H9 (cell line): ENCODE measurements at regions not wholly inside any gene's neighbourhood (a gene's known extent, or its start where the extent isn't known, plus 50 kb on each side); places are given as distances from the start of the nearest gene placed in this dataset.

ENCODE experiments used
- DNase-seq: peaks from one replicate; pipeline ENCODE4 v3.0.0-alpha.2; 2017
- H2AFZ ChIP-seq: one replicate; pipeline ENCODE4 v1.6.1; 2013; ENCODE audit warnings: mild to moderate bottlenecking, low read length, control low read depth, moderate library complexity
- H2AK5ac ChIP-seq: 2 replicates; pipeline ENCODE4 v1.6.1; 2013; ENCODE audit warnings: low read length, control low read depth, mixed read lengths; ENCODE audit not compliant: insufficient read length
- H2BK120ac ChIP-seq: one replicate; pipeline ENCODE4 v1.6.1; 2013; ENCODE audit warnings: low read depth, mild to moderate bottlenecking, low read length, control low read depth, inconsistent platforms; ENCODE audit not compliant: poor library complexity, severe bottlenecking
- H2BK12ac ChIP-seq: 2 replicates; pipeline ENCODE4 v1.6.1; 2013; ENCODE audit warnings: low read length, control low read depth, mixed read lengths, low read depth; ENCODE audit not compliant: insufficient read length
- H2BK15ac ChIP-seq: 2 replicates; pipeline ENCODE4 v1.6.1; 2013; ENCODE audit warnings: low read depth, low read length, control low read depth
- H2BK20ac ChIP-seq: one replicate; pipeline ENCODE4 v1.6.1; 2013; ENCODE audit warnings: low read depth, mild to moderate bottlenecking, low read length, control low read depth, inconsistent platforms; ENCODE audit not compliant: poor library complexity, severe bottlenecking
- H2BK5ac ChIP-seq: 2 replicates; pipeline ENCODE4 v1.6.1; 2013; ENCODE audit warnings: low read length, control low read depth, mixed read lengths; ENCODE audit not compliant: insufficient read length
- H3K14ac ChIP-seq: 2 replicates; pipeline ENCODE4 v1.6.1; 2013; ENCODE audit warnings: low read length, control low read depth; ENCODE audit not compliant: insufficient read depth
- H3K18ac ChIP-seq: 2 replicates; pipeline ENCODE4 v1.6.1; 2013; ENCODE audit warnings: low read depth, mild to moderate bottlenecking, mixed read lengths, low read length, control low read depth; ENCODE audit not compliant: insufficient read length
- H3K23ac ChIP-seq: 2 replicates; pipeline ENCODE4 v1.6.1; 2013; ENCODE audit warnings: low read length, control low read depth, mixed read lengths, low read depth; ENCODE audit not compliant: insufficient read length
- H3K23me2 ChIP-seq: 2 replicates; pipeline ENCODE4 v1.6.1; 2013; ENCODE audit warnings: low read depth, mild to moderate bottlenecking, mixed read lengths, low read length, control low read depth; ENCODE audit not compliant: insufficient read length, poor library complexity, severe bottlenecking
- H3K27ac ChIP-seq: 2 replicates; pipeline ENCODE4 v1.5.1; 2013; ENCODE audit warnings: low read length, control low read depth, mixed read lengths, low read depth; ENCODE audit not compliant: insufficient read length
- H3K27me3 ChIP-seq: 2 replicates; pipeline ENCODE4 v1.6.1; 2013; ENCODE audit warnings: low read length, control low read depth, inconsistent platforms; ENCODE audit not compliant: insufficient read depth
- H3K4ac ChIP-seq: 2 replicates; pipeline ENCODE4 v1.6.1; 2013; ENCODE audit warnings: low read depth, mild to moderate bottlenecking, control low read depth, inconsistent platforms, low read length, moderate library complexity
- H3K4me1 ChIP-seq: 2 replicates; pipeline ENCODE4 v1.6.1; 2013; ENCODE audit warnings: low read length, control low read depth, inconsistent platforms; ENCODE audit not compliant: insufficient read depth
- H3K4me2 ChIP-seq: 2 replicates; pipeline ENCODE4 v1.6.1; 2013; ENCODE audit warnings: low read length, control low read depth, mixed read lengths; ENCODE audit not compliant: insufficient read length, insufficient read depth
- H3K56ac ChIP-seq: 2 replicates; pipeline ENCODE4 v1.6.1; 2013; ENCODE audit warnings: low read depth, mild to moderate bottlenecking, mixed read lengths, low read length, control low read depth; ENCODE audit not compliant: insufficient read length
- H3K79me1 ChIP-seq: 2 replicates; pipeline ENCODE4 v1.6.1; 2013; ENCODE audit warnings: low read depth, mild to moderate bottlenecking, moderate library complexity, low read length, control low read depth, inconsistent platforms; ENCODE audit not compliant: insufficient read depth, poor library complexity, severe bottlenecking
- H3K79me2 ChIP-seq: 2 replicates; pipeline ENCODE4 v1.6.1; 2013; ENCODE audit warnings: low read length, control low read depth, inconsistent platforms; ENCODE audit not compliant: insufficient read depth
- H3K9ac ChIP-seq: 2 replicates; pipeline ENCODE4 v1.6.1; 2013; ENCODE audit warnings: low read length, control low read depth, mixed read lengths; ENCODE audit not compliant: insufficient read length; ENCODE audit errors: extremely low read depth
- H3K9me3 ChIP-seq: one replicate; pipeline ENCODE4 v1.6.1; 2013; ENCODE audit warnings: low read depth, low read length, inconsistent platforms; ENCODE audit not compliant: control insufficient read depth
- H3T11ph ChIP-seq: one replicate; pipeline ENCODE4 v1.6.1; 2013; ENCODE audit warnings: mild to moderate bottlenecking, low read length, control low read depth, inconsistent platforms
- H4K20me1 ChIP-seq: one replicate; pipeline ENCODE4 v1.6.1; 2013; ENCODE audit not compliant: control insufficient read depth, insufficient read length, insufficient read depth
- H4K5ac ChIP-seq: 2 replicates; pipeline ENCODE4 v1.6.1; 2013; ENCODE audit warnings: low read depth, mild to moderate bottlenecking, mixed read lengths, low read length, control low read depth; ENCODE audit not compliant: insufficient read length
- H4K8ac ChIP-seq: replicated peaks from 2 replicates; pipeline ENCODE4 v1.6.1; 2013; ENCODE audit warnings: low read length, control low read depth, mixed read lengths, low read depth; ENCODE audit not compliant: insufficient read length
- H4K91ac ChIP-seq: 2 replicates; pipeline ENCODE4 v1.6.1; 2013; ENCODE audit warnings: low read depth, mild to moderate bottlenecking, moderate library complexity, mixed read lengths, low read length, control low read depth; ENCODE audit not compliant: insufficient read length
- H3K27ac Mint-ChIP-seq, 3 experiments: 2 replicates in 2 of 3; 3 replicates in 1 of 3; pipeline ENCODE4 v1.8.0; 2020 to 2021; ENCODE audit warnings: mixed read lengths in 3 of 3, mild to moderate bottlenecking in 1 of 3, moderate library complexity in 1 of 3
- H3K27me3 Mint-ChIP-seq: 2 replicates; pipeline ENCODE4 v1.8.0; 2021; ENCODE audit warnings: low read depth, mild to moderate bottlenecking, moderate library complexity, mixed read lengths
- H3K36me3 Mint-ChIP-seq, 3 experiments: 2 replicates in 2 of 3; 3 replicates in 1 of 3; pipeline ENCODE4 v1.8.0; 2020 to 2021; ENCODE audit warnings: low read depth in 3 of 3, mixed read lengths in 3 of 3; ENCODE audit not compliant: insufficient read depth in 1 of 3
- H3K4me1 Mint-ChIP-seq, 2 experiments: 2 replicates each; pipeline ENCODE4 v1.8.0; 2020; ENCODE audit warnings: mixed read lengths in 2 of 2
- H3K4me3 Mint-ChIP-seq, 2 experiments: 2 replicates in 1 of 2; 3 replicates in 1 of 2; pipeline ENCODE4 v1.8.0; 2020 to 2021; ENCODE audit warnings: mild to moderate bottlenecking in 2 of 2, mixed read lengths in 2 of 2, moderate library complexity in 1 of 2
- H3K9me3 Mint-ChIP-seq, 2 experiments: 2 replicates in 1 of 2; 3 replicates in 1 of 2; pipeline ENCODE4 v1.8.0; 2020; ENCODE audit warnings: mild to moderate bottlenecking in 2 of 2, mixed read lengths in 2 of 2, moderate library complexity in 1 of 2
- CTCF ChIP-seq: fragments of 200-600 bp; sonication (generic); conservative IDR thresholded peaks from 3 replicates; pipeline ENCODE4 v1.8.0; 2021; ENCODE audit warnings: antibody characterized with exemption, mild to moderate bottlenecking
- WGBS: extraction: QIAGEN DNeasy Blood & Tissue Kit; methylation state at CpG from one replicate; pipeline ENCODE4 v1.1.7; 2013; ENCODE audit warnings: missing lambda C conversion rate, low lambda C conversion rate, mixed read lengths; ENCODE audit not compliant: insufficient read length; ENCODE audit errors: extremely low coverage; 5-methylcytosine and 5-hydroxymethylcytosine counted together

- H3K56ac ChIP-seq: no peak overlapping the region
- H3K4me2 ChIP-seq: no peak overlapping the region
- H3K4me1 ChIP-seq: no peaks in the 10 kb centered on the region
- H4K91ac ChIP-seq: no peak overlapping the region
- peaks cover 10% of the 10 kb centered on the region in 2 experiments; a peak in 4 of 5 replicates for H3K9me3 Mint-ChIP-seq
- no peak overlapping the region for H4K5ac ChIP-seq
- H4K20me1 ChIP-seq: no peaks in the 10 kb centered on the region
- H3T11ph ChIP-seq: no peak overlapping the region
- no peak overlapping the region for H2BK5ac ChIP-seq
- H3K23ac ChIP-seq: no peak overlapping the region
- no peak overlapping the region for H3K27ac ChIP-seq
- no peak overlapping the region for H2BK12ac ChIP-seq
- H3K23me2 ChIP-seq: no peaks in the 10 kb centered on the region
- peaks cover 0 to 15% (median 0%) of the 10 kb centered on the region in 3 experiments; a peak in 4 of 7 replicates for H3K36me3 Mint-ChIP-seq
- no peak overlapping the region for H2AFZ ChIP-seq
- no peaks in the 10 kb centered on the region for H3K79me1 ChIP-seq
- H3K27ac Mint-ChIP-seq: no peak overlapping the region
- H2BK120ac ChIP-seq: no peak overlapping the region
- no peak overlapping the region for H3K9ac ChIP-seq
- no peak for DNase-seq
- H3K9me3 ChIP-seq: no peaks in the 10 kb centered on the region
- H3K4me3 Mint-ChIP-seq: no peak overlapping the region
- H3K27me3 Mint-ChIP-seq: no peaks in the 10 kb centered on the region
- H3K27me3 ChIP-seq: no peaks in the 10 kb centered on the region
- H2BK15ac ChIP-seq: no peak overlapping the region
- H3K4me1 Mint-ChIP-seq: peaks cover 15 to 23% of the 10 kb centered on the region in 2 experiments
- H3K18ac ChIP-seq: no peak overlapping the region
- no peak overlapping the region for H2AK5ac ChIP-seq
- no peak overlapping the region for H3K4ac ChIP-seq
- H4K8ac ChIP-seq: no peak overlapping the region
- no peak for TF ChIP-seq CTCF
- H3K79me2 ChIP-seq: no peaks in the 10 kb centered on the region
- no CpG with 5 or more reads among the region's 1 CpG for WGBS
- no peak overlapping the region for H2BK20ac ChIP-seq
- no peak overlapping the region for H3K14ac ChIP-seq
These were observed 667.8 kb downstream of the SLITRK1 start for GRCh38 chr13:83214452-83214851.
